ENCODE measurements at regions not wholly inside any gene's neighbourhood (a gene's known extent, or its start where the extent isn't known, plus 50 kb on each side); places are given as distances from the start of the nearest gene placed in this dataset.

GRCh38 chr6:101279410-101279809 lies 114.1 kb upstream of the GRIK2 start (continued):
- TF ChIP-seq ZNF462 (CRISPR knock-in tag; IDR thresholded peaks at IDR 0.05) (no peak), JUNB (IDR thresholded peaks at IDR 0.05; ENCODE audit: unreplicated experiment) (no peak), ETS1 (IDR thresholded peaks at IDR 0.05) (no peak)

- H3K9me2 ChIP-seq (ENCODE audit: insufficient read depth): peaks cover 10% of the 10 kb centered on the region; the same call in 1 of the 2 replicates
- no peak overlapping the region for H2AFZ ChIP-seq
- H3F3A ChIP-seq (replicated peaks; ENCODE audit: low read depth): no peaks in the 10 kb centered on the region
- H3K4me3 ChIP-seq: no peak overlapping the region
- no peaks in the 10 kb centered on the region; the same call in 2 of the 3 replicates for H3K9me3 Mint-ChIP-seq
- no peaks in the 10 kb centered on the region for H3K36me3 Mint-ChIP-seq (ENCODE audit: low read depth)
- H4K20me1 ChIP-seq (replicated peaks; ENCODE audit: insufficient read depth): no peaks in the 10 kb centered on the region
- no peak overlapping the region for H3K4me3 Mint-ChIP-seq
- H3K4me1 Mint-ChIP-seq: no peaks in the 10 kb centered on the region
- no peaks in the 10 kb centered on the region for H3K27me3 ChIP-seq (ENCODE audit: insufficient read depth)
- ATAC-seq (no peak), DNase-seq (ENCODE audit: low spot score) (no peak)
- H3K27ac Mint-ChIP-seq: no peak overlapping the region
- no peaks in the 10 kb centered on the region; the same call in 1 of the 2 replicates for H3K36me3 ChIP-seq (ENCODE audit: insufficient read depth)
- no peak overlapping the region for H3K27ac ChIP-seq (ENCODE audit: low read depth)
- no peak overlapping the region for H3K4me2 ChIP-seq
- no peaks in the 10 kb centered on the region for H3K79me2 ChIP-seq (replicated peaks; ENCODE audit: insufficient read depth)
- peaks cover 1% of the 10 kb centered on the region for H3K27me3 Mint-ChIP-seq (ENCODE audit: insufficient read depth, low read depth, poor library complexity)
- no peaks in the 10 kb centered on the region for H3K4me1 ChIP-seq (ENCODE audit: insufficient read depth)
- TF ChIP-seq ZNF331 (CRISPR knock-in tag; IDR thresholded peaks at IDR 0.05; ENCODE audit: low read depth) (no peak), ZNF462 (CRISPR knock-in tag; IDR thresholded peaks at IDR 0.05) (no peak), EZH2phosphoT487 (IDR thresholded peaks at IDR 0.05; ENCODE audit: unreplicated experiment) (no peak), CTCF (conservative IDR thresholded peaks at IDR 0.05; ENCODE audit: low read depth in 2 of 2) (no peak), NANOG (IDR thresholded peaks at IDR 0.05; ENCODE audit: borderline replicate concordance) (no peak)
Measured at GRCh38 chr6:101281266-101281665, 112.2 kb upstream of the GRIK2 start.
